ENCODE measurements at regions not wholly inside any gene's neighbourhood (a gene's known extent, or its start where the extent isn't known, plus 50 kb on each side); places are given as distances from the start of the nearest gene placed in this dataset.
"Not testable (repeated sequence)": the region's sequence is repeated elsewhere in the genome, so short reads cannot be mapped to it uniquely, and the experiment has no call there.

DNA sequence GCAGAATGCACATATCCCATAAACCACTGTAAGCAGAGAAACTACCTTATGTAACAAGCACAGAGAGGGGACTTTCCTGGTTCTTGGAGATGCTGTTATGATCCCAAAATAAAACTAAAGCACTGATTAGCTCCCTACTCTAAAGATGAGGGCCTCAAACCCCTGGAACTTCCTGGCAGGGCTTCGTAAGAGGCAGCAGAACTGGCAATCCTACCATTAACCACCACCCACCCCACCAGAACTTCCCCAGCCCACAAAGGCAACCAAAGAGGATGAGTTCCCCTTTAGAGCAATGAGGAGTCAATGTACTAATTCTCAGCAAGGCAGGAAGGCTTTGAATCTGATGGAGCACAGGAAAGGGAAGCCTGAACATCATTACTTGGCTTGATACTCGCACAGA, 436.5 kb upstream of the FRG1 start:
- DNase-seq (ENCODE audit: low spot score) = no peak

DNA sequence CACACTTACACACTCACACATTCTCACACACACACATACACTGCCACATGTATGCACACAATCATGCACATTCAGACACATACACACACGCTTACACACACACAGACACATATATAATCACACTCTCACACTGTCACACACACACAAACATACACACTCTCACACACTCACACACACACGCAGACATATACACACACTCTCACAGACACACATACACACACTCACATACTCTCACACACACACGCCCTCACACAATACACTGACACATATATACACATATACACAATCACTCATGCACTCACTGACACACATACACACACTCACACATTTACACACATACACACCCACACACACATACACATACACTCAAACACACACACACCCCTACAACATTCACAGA, 435.3 kb upstream of the FRG1 start:
- DNase-seq (ENCODE audit: low spot score) = no peak

DNA sequence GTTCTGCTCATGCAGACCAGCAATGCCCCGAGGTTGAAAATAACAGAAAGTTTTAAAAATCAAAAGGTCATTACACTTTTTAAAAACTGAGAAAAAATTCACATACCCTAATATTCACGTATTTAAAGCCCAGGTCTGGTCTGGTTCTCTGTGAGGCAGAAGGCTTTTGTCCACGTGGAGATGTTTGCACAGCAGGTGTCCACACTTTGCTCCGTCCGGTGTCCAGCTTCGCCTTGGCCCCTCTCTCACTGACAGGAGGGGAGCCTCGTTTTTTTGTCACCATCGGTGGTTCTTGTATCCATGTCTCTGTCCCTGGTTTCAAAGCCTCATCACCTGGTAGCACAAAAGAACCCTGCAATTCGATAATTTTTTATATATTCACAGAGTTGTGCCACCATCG, 434.6 kb upstream of the FRG1 start:
- DNase-seq (ENCODE audit: low spot score) = no peak

DNA sequence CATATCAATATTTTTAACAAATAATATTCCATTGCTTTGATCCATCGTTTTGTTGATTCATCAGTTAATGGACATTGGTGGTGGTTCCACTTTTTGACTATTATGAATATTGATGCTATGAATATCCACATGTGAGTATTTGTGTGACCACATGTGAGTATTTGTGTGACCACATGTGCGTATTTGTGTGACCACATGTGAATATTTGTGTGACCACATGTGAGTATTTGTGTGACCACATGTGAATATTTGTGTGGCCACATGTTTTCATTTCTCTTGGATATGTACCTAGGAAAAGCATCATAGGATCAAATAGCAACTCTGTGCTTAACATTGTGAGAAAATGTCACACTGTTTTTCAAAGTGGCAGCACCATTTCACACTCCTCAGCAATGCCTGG, 433.6 kb upstream of the FRG1 start:
- no peak for DNase-seq (ENCODE audit: low spot score)

DNA sequence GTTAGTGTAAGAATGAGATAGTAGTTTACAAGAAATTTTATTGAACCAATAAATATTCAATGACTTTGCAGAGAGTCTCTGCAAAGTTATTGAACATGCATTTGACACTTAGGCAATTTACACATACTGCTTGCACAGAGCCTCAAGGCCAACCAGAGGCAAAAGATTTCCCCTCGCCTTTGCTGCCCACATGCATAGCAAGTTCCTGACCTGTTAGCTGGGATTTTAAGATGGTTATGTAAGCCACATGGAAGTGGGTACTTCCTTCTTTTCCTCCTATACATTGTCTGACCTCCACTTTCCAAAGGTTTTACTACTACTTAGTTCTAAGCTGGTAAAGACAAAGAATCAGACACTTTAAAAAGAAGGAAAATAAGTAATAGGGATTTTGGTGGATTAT, 430.1 kb upstream of the FRG1 start:
- DNase-seq (ENCODE audit: low spot score) = no peak

DNA sequence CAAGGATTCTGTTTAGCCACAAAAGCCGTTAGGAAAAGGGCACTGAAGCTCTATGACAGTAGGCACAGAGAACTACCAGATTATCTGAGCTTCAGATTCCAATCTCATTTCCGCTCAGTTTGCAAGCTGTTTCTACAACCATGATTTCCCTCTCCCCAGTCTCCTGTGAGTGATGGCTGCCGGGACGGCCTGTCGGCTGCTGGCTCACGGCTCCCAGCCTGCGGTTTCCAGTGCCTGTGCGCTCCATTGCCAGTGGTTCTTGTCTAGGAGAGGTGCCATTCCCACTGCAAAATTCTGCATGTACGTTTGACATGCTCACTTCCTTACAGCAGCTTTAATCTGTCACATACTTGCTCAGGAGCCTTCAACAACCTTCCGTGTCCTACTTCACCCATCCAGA, 429.1 kb upstream of the FRG1 start:
- DNase-seq (ENCODE audit: low spot score) = no peak

DNA sequence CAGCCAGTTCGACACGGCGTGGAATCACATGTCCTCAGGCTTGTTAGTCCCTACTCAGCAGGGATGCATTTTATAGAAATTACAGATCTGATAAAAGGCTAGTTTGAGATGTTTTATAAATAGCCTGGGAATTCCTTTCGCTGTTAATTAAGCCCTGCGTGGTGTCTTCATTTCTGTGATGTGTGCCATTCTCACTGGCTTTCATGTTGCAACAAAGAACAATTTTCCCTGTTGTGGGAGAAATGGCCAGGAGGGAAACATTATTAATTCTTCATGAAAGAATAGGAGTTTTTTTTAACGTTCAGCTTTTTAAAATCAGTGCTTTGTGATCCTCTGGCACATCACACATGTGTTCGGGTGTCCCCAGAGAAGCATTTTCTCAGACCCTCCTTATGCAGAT, 427.3 kb upstream of the FRG1 start:
- DNase-seq (ENCODE audit: low spot score) = no peak

DNA sequence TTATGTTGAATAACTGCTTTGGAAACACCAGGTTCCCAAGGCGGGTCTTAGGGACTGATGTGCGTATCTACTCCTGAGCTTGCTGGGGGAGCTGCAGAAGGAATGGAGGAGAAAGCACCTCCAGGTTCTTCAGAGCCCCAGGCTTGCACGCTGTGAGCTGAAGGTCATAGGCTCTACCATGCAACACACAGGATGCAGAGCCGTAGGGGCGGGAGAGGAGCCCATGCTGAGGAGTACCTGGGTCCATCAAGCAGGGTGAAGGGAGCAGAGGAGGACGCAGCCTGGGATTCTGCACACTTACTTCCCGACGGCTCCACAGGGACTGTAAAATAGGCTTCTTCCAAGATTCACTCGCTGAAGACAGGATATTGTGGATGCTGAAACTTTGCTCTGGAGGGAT, 426.5 kb upstream of the FRG1 start:
- DNase-seq (ENCODE audit: low spot score) = no peak

DNA sequence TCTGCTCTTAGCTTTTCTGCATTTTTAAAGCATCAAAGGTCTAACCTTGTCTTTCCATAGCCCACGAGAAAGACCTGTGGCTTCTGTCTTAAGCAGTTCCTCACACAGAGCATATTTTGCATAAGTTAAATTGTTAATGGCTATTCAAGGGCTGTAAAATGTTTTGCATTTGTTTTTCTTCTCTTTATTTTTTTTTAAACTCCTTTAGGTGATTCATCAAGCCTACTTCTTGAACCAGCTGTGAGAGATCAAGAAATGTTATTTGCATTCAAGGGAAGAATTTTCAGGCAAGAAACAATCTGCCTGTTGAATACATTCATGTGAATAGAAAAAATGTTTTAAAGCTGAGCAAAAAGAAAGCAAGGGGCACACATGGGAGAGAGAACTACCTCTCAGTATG, 423.8 kb upstream of the FRG1 start:
- no peak for DNase-seq (ENCODE audit: low spot score)

DNA sequence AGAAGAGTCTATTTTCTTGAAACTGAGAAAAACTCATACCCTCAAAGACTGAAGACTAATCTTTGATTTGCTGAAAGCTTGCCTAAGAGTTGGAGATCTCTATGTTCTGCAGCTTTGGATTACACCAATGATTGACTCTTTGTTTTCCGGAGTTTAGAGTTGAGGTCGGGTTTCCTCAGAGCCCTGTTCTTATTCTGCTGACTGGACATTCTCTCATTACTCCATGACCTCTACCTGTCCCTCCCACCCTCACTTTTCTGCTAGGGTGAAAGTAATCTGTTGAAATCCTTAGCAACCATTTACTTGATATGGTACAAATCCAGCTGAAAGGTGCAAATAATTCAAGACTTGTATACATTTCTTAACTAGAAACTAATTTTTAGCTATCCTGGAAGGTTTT, 421.5 kb upstream of the FRG1 start:
- DNase-seq (ENCODE audit: low spot score) = no peak

DNA sequence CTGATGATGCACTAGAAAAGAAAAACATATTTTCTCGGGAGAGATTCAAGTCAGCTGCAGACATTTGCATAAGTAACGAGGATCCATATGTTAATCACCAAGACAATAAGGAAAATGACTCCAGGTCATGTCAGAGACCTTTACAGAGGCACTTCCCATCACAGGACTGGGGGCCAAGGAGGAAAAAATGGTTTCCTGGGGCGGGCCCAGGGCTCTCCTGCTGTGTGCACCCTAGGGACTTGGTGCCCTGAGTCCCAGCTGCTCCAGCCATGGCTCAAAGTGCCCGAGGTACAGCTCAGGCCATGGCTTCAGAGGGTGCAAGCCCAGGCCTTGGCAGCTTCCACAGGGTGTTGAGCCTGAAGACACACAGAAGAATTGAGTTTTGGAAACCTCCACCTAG, 415.4 kb upstream of the FRG1 start:
- DNase-seq (ENCODE audit: low spot score) = no peak

DNA sequence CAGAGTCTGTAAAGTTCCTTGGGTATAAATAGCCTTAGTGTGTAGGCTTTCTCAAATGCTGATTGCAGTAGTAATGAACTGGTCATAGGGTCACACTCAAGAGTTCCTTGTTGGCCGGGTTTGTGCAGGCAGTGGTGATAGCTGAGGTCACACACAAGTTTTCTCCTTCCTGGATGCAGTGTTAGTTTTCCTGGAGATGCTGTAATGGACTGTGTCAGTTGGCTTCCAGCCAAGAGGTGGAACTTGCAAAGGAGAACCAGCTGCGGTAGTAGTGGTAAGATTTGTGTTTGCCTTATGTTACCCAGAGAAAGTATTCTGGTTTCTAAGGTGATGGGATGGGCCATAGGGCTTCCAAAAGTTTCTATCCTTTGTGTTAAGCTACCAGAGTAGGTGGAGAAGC, 409.8 kb upstream of the FRG1 start:
- no peak for DNase-seq (ENCODE audit: low spot score)

DNA sequence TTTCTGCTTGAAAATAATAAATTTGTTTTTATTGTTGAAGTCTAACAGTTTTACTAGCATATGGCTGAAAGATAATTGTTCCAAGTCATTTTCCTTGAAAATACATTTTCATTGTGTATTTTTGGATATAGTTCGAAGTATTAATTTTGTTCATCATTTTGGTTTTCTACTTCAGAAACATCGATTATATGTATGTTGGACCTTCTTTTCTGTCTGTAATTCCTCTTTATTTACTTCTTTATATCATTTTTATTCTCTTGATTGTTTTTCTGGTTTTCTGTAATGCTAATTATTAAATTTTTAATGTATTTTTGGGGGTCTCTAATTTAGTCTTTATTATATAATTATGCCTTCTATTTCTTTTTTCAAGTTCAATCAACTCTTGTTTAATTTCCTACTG, 407.1 kb upstream of the FRG1 start:
- no peak for DNase-seq (ENCODE audit: low spot score)

DNA sequence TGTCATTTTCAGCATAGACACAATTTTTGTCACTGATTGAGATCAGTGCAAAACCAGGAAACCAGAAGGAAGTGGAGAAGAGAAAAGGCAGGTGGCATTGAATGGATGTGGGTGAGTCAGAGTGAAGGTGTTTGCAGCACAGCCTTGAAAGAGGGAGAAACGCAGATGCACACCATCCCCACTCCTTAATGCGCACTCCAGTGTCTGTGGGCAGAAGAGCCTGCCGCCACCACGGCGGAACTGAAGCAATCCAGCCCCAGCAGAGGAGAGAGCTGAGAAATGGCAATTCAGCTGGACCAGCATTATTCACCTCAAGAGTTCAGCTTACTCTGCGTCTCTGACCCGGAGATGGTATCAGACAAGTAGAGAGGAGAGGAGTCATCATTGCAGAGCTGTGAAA, 393.1 kb upstream of the FRG1 start:
- DNase-seq (ENCODE audit: low spot score) = no peak

DNA sequence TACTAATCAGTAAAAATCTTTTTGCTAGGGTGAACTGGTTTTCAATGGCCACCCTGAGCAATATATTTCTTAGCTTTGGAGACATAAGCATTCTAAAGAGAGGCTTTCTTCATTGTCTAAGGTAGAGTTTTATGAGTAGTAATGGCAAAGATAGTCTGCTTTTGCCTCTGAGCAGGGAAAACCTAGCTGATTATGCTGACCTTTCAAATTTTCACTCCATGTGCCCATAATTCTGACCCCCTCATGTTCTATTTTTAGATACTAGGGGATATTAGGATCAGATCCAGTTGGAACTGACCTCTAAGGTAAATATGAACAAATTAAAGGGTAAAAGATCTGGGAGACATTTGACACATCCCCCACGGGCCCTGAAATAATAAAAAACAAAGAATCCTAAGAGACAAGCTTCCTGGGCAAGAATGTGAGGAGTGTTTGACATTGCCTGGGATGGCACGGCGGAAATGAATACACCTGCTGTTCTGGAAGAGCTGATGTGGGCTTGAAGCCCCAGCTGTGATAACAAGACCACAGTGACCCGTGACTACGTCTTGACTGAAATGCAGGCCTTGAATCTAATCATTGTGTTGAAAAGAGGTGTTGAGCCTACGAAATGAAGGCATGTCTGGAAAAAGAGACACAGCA, 392.1 kb upstream of the FRG1 start:
- no peak for DNase-seq (ENCODE audit: low spot score)

DNA sequence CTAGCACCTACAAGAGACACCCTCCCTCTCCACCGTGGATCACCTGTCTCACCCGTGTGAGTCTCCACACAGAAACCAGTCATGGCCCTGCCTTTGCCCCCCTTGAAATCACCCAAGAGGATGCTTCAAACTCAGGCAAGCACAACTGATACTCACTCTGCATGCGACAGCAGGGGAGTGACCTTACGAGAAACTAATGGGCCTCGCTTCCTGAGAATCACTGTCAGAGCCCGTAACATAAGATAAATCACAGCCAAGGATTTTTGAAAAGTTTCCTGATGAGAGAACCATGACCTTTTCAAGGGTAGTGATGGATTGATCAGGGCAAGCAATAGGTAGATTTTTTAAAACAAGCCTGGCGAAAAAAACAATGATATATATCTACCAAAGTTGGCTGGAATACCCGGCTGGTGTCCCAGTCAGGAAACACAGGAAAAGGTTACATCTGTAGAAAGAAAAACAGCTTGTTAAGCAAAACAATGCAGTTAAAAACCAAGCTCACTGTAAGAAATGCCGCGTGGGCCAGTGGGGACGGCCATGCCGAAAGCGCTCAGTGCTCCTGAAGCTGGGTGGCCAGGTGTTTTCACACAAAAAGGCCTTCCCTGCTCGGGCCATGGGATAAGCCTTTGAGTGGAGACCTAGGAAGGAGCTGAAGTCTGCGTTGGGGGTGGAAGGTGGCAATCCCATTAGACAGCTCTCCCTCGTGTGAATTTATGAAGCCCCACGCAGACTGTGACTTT, 388.6 kb upstream of the FRG1 start:
- not testable (repeated sequence) for DNase-seq (ENCODE audit: low spot score)

DNA sequence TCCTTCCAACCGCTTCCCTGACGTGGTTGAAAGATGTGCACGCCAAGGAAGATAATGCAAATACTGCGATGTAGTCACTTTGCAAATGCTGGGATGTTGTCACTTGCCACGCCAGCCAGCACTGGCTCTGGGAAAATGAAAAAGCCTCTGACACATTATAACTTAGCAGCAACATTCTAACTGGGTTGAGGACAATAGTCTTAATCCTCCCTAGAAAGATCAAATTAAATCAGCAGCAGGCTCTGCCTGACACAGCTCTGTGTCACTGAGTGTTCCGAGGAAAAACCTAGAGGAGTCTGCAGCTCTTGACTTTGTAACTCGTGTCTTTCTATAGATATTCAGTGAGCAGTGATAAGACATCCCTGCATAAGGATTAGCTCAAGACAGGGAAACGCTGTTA, 380.1 kb upstream of the FRG1 start:
- DNase-seq (ENCODE audit: low spot score) = not testable (repeated sequence)

DNA sequence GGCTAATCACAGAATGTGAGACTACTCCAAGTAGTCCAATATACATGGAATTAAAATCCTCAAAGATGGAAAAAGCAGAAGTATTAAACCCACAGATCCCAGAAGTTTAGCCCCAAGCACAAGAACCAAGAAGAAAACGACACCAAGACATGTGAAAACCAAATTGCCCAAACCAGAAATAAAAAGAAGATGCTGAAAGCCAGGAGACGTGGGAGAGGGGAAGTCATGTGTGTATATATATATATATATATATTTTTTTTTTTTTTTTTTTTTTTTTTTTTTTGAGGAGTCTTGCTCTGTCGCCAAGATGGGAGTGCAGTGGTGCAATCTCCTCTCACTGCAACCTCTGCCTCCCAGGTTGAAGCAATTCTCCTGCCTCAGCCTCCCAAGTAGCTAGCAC, 376.9 kb upstream of the FRG1 start:
- not testable (repeated sequence) for DNase-seq (ENCODE audit: low spot score)

DNA sequence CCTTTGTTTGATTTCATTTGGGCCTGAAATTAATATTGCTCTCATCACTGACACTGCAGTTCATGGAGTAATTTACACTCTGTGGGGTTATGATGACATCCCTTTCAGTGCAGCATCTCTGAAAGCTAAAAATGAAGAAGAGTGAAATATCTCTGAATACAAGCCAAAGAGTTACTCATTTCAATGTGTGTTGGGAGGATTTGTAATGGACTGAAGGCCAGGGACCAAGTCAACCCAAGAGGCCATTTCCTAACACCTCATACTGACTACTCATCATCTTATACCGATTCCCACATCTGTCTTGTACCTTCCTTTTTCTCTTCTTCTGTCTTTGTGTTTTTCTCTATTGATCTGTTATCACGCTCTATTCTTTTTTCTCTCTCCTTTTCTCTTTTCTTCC, 374.4 kb upstream of the FRG1 start:
- DNase-seq (ENCODE audit: low spot score) = not testable (repeated sequence)

DNA sequence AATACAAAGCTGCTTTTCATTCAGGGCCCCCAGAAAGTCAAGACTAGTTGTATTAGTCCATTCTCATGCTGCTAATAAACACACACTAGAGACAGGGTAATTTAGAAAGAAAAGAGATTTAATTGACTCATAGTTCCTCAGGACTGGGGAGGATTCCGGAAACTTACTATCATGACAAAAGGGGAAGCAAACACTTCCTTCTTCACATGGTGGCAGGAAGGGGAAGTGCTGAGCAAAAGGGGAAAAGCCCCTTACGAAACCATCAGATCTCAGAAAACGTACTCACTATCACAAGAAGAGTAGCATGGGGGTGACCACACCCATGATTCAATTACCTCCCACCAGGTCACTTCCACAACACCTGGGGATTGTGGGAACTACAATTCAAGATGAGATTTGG, 373.8 kb upstream of the FRG1 start:
- DNase-seq (ENCODE audit: low spot score) = peak; percentile 1

DNA sequence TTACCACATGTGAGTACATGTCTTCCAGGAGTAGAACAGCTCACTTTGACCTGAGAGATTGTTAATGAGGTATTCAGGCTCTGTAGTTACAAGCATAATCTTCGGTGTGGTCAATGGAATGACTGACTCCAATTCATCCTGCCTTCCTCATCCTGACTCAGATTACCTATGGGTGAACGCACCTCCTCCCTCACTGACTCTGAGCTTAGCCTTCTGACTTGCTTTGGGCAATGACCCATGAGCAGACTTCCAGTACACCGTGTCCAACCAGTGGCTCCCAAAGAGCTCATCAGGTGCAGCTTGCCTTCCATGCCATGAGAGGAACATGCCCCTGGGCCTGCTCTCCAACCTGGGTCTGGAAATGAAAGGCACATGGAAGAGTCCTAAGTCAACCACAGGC, 361.0 kb upstream of the FRG1 start:
- DNase-seq (ENCODE audit: low spot score) = not testable (repeated sequence)

DNA sequence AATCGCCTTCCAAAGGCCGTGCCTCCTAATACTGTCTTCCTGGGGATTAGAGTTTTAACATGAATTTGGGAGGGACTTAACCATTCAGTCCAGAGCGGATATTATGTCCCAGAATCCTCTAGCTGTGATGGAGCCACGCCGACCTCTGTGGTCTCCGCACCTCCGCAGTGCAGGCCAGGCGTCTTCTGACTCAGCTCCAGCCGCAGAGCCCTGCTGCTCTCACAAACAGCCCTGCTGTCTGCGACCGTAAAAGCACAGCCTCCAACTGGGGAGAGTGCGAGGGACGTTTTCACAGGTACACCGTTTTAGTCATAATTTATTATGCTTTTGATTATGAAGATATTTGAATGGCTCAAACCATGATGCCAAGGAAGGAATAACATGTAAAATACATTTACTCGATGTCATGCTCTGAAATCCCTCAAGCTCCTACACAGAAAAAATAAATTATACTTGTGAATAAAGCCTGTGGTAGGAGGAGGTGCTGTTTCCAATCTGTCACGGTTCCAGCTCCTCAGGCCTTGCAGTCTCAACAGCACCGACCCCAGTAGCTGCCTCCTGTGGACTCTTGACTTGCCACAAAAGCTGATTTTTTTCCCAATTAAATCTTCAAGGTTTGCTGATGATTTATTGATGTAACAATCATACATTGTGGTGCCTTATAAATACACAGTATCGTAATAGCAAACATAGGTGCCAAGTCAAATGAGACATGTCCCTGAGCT, 353.6 kb upstream of the FRG1 start:
- not testable (repeated sequence) for DNase-seq (ENCODE audit: low spot score)

DNA sequence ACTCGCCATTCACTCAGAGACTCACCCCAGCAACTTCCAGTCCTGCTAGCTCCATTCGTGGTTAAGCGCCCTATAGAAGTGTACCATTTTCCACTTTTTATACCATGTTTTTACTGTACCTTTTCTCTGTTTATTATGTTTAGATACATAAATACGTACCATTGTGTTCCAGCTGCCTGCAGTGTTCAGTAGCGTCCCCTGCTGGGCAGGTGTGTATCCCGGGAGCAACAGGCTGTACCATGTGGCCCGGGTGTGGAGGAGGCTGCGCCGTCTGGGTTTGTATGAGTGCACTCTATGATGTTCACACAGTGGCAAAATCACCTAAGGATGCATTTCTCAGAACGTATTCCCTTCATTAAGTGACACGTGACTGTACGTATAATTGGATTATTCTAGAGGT, 351.5 kb upstream of the FRG1 start:
- DNase-seq (ENCODE audit: low spot score) = not testable (repeated sequence)
